ENCODE measurements at regions not wholly inside any gene's neighbourhood (a gene's known extent, or its start where the extent isn't known, plus 50 kb on each side); places are given as distances from the start of the nearest gene placed in this dataset.
"Not testable (repeated sequence)": the region's sequence is repeated elsewhere in the genome, so short reads cannot be mapped to it uniquely, and the experiment has no call there.

- ATAC-seq (replicated peaks in 1 of 4), result no peak
- Histone ChIP-seq H3K4me3 (ENCODE audit: control insufficient read depth in 1 of 2, extremely low read depth in 1 of 2, low read length in 1 of 2) (no peak overlapping the region), H3K9me3 (peaks cover 2% of the 10 kb centered on the region), H3K27me3 (replicated peaks in 1 of 2; ENCODE audit: control insufficient read depth in 2 of 2, extremely low read depth in 1 of 2, insufficient read depth in 2 of 2, low read length in 1 of 2) (no peaks in the 10 kb centered on the region), H3K4me1 (ENCODE audit: control insufficient read depth in 1 of 2, extremely low read depth in 1 of 2, insufficient read depth in 2 of 2, low read length in 2 of 2) (no peaks in the 10 kb centered on the region), H3K36me3 (ENCODE audit: control insufficient read depth in 2 of 2, extremely low read depth in 1 of 2, insufficient read depth in 1 of 2, low read length in 1 of 2) (no peaks in the 10 kb centered on the region), H3K27ac (ENCODE audit: low read length) (no peak overlapping the region)
- no peaks in the 10 kb centered on the region for H3K4me1 Mint-ChIP-seq
- ChIA-PET POLR2A (no interaction called here), CTCF (no interaction called here)
- H3K27me3 Mint-ChIP-seq, result no peaks in the 10 kb centered on the region
- H3K36me3 Mint-ChIP-seq, result peaks cover 10% of the 10 kb centered on the region
- H3K4me3 Mint-ChIP-seq, result no peak overlapping the region
- H3K9me3 Mint-ChIP-seq, result peaks cover 12 to 36% (median 20%) of the 10 kb centered on the region in 3 donors
- no peak overlapping the region for H3K27ac Mint-ChIP-seq
- DNase-seq, result no peak
Measured at GRCh38 chr10:8168836-8169235, 114.3 kb downstream of the GATA3 start.

- H3K36me3 ChIP-seq (ENCODE audit: control insufficient read depth in 2 of 2, extremely low read depth in 1 of 2, insufficient read depth in 1 of 2, low read length in 1 of 2), result no peaks in the 10 kb centered on the region
- no peak overlapping the region for H3K4me3 ChIP-seq (ENCODE audit: control insufficient read depth in 1 of 2, extremely low read depth in 1 of 2, low read length in 1 of 2)
- no peak overlapping the region for H3K27ac Mint-ChIP-seq
- ChIA-PET POLR2A (no interaction called here), CTCF (no interaction called here)
- WGBS (ENCODE audit: insufficient coverage), result 100% methylated on average over 1 of the region's 2 CpGs
- no peak overlapping the region for H3K27ac ChIP-seq (ENCODE audit: low read length)
- DNase-seq (no peak), ATAC-seq (replicated peaks in 1 of 4) (no peak)
- no peaks in the 10 kb centered on the region for H3K4me1 ChIP-seq (ENCODE audit: control insufficient read depth in 1 of 2, extremely low read depth in 1 of 2, insufficient read depth in 2 of 2, low read length in 2 of 2)
- no peaks in the 10 kb centered on the region for H3K27me3 Mint-ChIP-seq
- H3K9me3 ChIP-seq, result peaks cover 2% of the 10 kb centered on the region
- H3K4me3 Mint-ChIP-seq, result no peak overlapping the region
- peaks cover 10% of the 10 kb centered on the region for H3K36me3 Mint-ChIP-seq
- H3K4me1 Mint-ChIP-seq, result no peaks in the 10 kb centered on the region
- no peaks in the 10 kb centered on the region for H3K27me3 ChIP-seq (replicated peaks in 1 of 2; ENCODE audit: control insufficient read depth in 2 of 2, extremely low read depth in 1 of 2, insufficient read depth in 2 of 2, low read length in 1 of 2)
- peaks cover 8 to 24% (median 15%) of the 10 kb centered on the region in 3 donors for H3K9me3 Mint-ChIP-seq
Measured at GRCh38 chr10:8171008-8171407, 116.5 kb downstream of the GATA3 start.

DNA sequence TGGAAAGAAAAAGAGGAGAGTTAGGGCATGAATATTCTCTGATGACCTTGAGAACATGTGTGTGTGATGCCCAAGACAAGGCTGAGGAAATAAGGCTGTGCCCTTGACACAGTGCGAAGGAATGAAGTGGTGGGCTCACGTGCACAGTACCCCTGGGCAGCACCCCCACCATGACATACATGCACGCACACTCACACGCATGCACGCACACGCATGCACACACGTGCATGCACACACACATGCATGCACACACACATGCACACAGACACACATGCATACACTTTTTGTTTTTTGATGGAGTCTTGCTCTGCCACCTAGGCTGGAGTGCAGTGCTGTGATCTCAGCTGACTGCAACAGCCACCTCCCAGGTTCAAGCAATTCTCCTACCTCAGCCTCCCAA, 118.1 kb downstream of the GATA3 start:
- WGBS (ENCODE audit: insufficient coverage), result 87% methylated on average over 7 of the region's 7 CpGs
- CTCF ChIA-PET, result no interaction called here
- no peak for DNase-seq

GRCh38 chr10:8173243-8173865, 118.9 kb downstream of the GATA3 start:
- WGBS (ENCODE audit: insufficient coverage), result 90% methylated on average over 2 of the region's 4 CpGs
- no peaks in the 10 kb centered on the region for H3K27me3 ChIP-seq (replicated peaks in 1 of 2; ENCODE audit: control insufficient read depth in 2 of 2, extremely low read depth in 1 of 2, insufficient read depth in 2 of 2, low read length in 1 of 2)
- H3K9me3 ChIP-seq, result peaks cover 2% of the 10 kb centered on the region
- peaks cover 11% of the 10 kb centered on the region for H3K36me3 Mint-ChIP-seq
- H3K4me3 ChIP-seq (ENCODE audit: control insufficient read depth in 1 of 2, extremely low read depth in 1 of 2, low read length in 1 of 2), result no peak overlapping the region
- H3K9me3 Mint-ChIP-seq, result peaks cover 8 to 12% (median 8%) of the 10 kb centered on the region in 3 donors
- no peaks in the 10 kb centered on the region for H3K27me3 Mint-ChIP-seq
- no peak overlapping the region for H3K4me3 Mint-ChIP-seq
- H3K27ac ChIP-seq (ENCODE audit: low read length), result no peak overlapping the region
- no peaks in the 10 kb centered on the region for H3K4me1 Mint-ChIP-seq
- ATAC-seq (replicated peaks in 1 of 4) (no peak), DNase-seq (no peak)
- ChIA-PET CTCF (no interaction called here), POLR2A (no interaction called here)
- H3K27ac Mint-ChIP-seq, result no peak overlapping the region
- no peaks in the 10 kb centered on the region for H3K4me1 ChIP-seq (ENCODE audit: control insufficient read depth in 1 of 2, extremely low read depth in 1 of 2, insufficient read depth in 2 of 2, low read length in 2 of 2)
- no peaks in the 10 kb centered on the region for H3K36me3 ChIP-seq (ENCODE audit: control insufficient read depth in 2 of 2, extremely low read depth in 1 of 2, insufficient read depth in 1 of 2, low read length in 1 of 2)

More for the DNA sequence above, 118.1 kb downstream of the GATA3 start:
- no peak for ATAC-seq (replicated peaks in 1 of 4)
- Mint-ChIP-seq H3K9me3 (peaks cover 8 to 20% (median 12%) of the 10 kb centered on the region in 3 donors), H3K27me3 (no peaks in the 10 kb centered on the region), H3K4me1 (no peaks in the 10 kb centered on the region), H3K27ac (no peak overlapping the region), H3K36me3 (peaks cover 11% of the 10 kb centered on the region), H3K4me3 (no peak overlapping the region)
- H3K27me3 ChIP-seq (replicated peaks in 1 of 2; ENCODE audit: control insufficient read depth in 2 of 2, extremely low read depth in 1 of 2, insufficient read depth in 2 of 2, low read length in 1 of 2), result no peaks in the 10 kb centered on the region
- no peaks in the 10 kb centered on the region for H3K36me3 ChIP-seq (ENCODE audit: control insufficient read depth in 2 of 2, extremely low read depth in 1 of 2, insufficient read depth in 1 of 2, low read length in 1 of 2)
- no peak overlapping the region for H3K27ac ChIP-seq (ENCODE audit: low read length)
- H3K4me3 ChIP-seq (ENCODE audit: control insufficient read depth in 1 of 2, extremely low read depth in 1 of 2, low read length in 1 of 2), result no peak overlapping the region
- H3K9me3 ChIP-seq, result peaks cover 2% of the 10 kb centered on the region
- no peaks in the 10 kb centered on the region for H3K4me1 ChIP-seq (ENCODE audit: control insufficient read depth in 1 of 2, extremely low read depth in 1 of 2, insufficient read depth in 2 of 2, low read length in 2 of 2)
- POLR2A ChIA-PET, result no interaction called here

DNA sequence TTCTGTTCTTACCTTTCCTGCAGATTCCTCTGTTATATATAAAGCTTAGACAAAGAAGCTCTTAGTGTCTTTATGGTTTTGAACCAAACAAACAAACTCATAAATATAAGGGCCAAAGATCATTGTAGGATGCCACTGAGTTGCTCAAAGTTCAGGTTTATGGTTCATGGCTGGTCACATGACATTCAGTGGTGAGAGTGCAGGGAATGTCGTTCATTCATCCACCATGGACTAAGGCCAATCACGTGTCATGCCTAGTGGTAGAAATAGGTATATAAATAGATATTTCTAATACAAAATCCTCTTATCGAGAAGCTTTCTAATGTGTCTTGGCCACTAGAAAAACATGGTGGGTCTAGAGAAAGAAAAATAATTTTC, 119.4 kb downstream of the GATA3 start:
- Histone ChIP-seq H3K27ac (ENCODE audit: low read length) (no peak overlapping the region), H3K36me3 (ENCODE audit: control insufficient read depth in 2 of 2, extremely low read depth in 1 of 2, insufficient read depth in 1 of 2, low read length in 1 of 2) (no peaks in the 10 kb centered on the region), H3K4me1 (ENCODE audit: control insufficient read depth in 1 of 2, extremely low read depth in 1 of 2, insufficient read depth in 2 of 2, low read length in 2 of 2) (no peaks in the 10 kb centered on the region), H3K27me3 (replicated peaks in 1 of 2; ENCODE audit: control insufficient read depth in 2 of 2, extremely low read depth in 1 of 2, insufficient read depth in 2 of 2, low read length in 1 of 2) (no peaks in the 10 kb centered on the region), H3K9me3 (peaks cover 2% of the 10 kb centered on the region), H3K4me3 (ENCODE audit: control insufficient read depth in 1 of 2, extremely low read depth in 1 of 2, low read length in 1 of 2) (no peak overlapping the region)
- DNase-seq (no peak), ATAC-seq (replicated peaks in 1 of 4) (no peak)
- POLR2A ChIA-PET, result no interaction called here
- H3K27me3 Mint-ChIP-seq, result no peaks in the 10 kb centered on the region
- WGBS (ENCODE audit: insufficient coverage), result no CpG with 5 or more reads among the region's 3 CpGs
- H3K4me3 Mint-ChIP-seq, result no peak overlapping the region
- peaks cover 6% of the 10 kb centered on the region for H3K36me3 Mint-ChIP-seq
- peaks cover 3 to 7% (median 4%) of the 10 kb centered on the region in 3 donors for H3K9me3 Mint-ChIP-seq
- H3K27ac Mint-ChIP-seq, result no peak overlapping the region
- CTCF ChIA-PET, result no interaction called here
- H3K4me1 Mint-ChIP-seq, result no peaks in the 10 kb centered on the region

GRCh38 chr10:8174762-8175161, 120.3 kb downstream of the GATA3 start:
- no peaks in the 10 kb centered on the region for H3K4me1 Mint-ChIP-seq
- WGBS (ENCODE audit: insufficient coverage), result 93% methylated on average over 6 of the region's 8 CpGs

GRCh38 chr10:8177526-8177925, 123.0 kb downstream of the GATA3 start:
- H3K4me1 Mint-ChIP-seq, result peaks cover 8 to 11% (median 10%) of the 10 kb centered on the region in 3 donors
- H3K27me3 ChIP-seq (replicated peaks in 1 of 2; ENCODE audit: control insufficient read depth in 2 of 2, extremely low read depth in 1 of 2, insufficient read depth in 2 of 2, low read length in 1 of 2); H3K4me1 ChIP-seq (ENCODE audit: control insufficient read depth in 1 of 2, extremely low read depth in 1 of 2, insufficient read depth in 2 of 2, low read length in 2 of 2); H3K27ac ChIP-seq (ENCODE audit: low read length); H3K4me3 Mint-ChIP-seq; H3K27ac Mint-ChIP-seq; H3K9me3 ChIP-seq; POLR2A ChIA-PET; H3K36me3 ChIP-seq (ENCODE audit: control insufficient read depth in 2 of 2, extremely low read depth in 1 of 2, insufficient read depth in 1 of 2, low read length in 1 of 2); H3K4me3 ChIP-seq (ENCODE audit: control insufficient read depth in 1 of 2, extremely low read depth in 1 of 2, low read length in 1 of 2); CTCF ChIA-PET; H3K27me3 Mint-ChIP-seq; H3K36me3 Mint-ChIP-seq; ATAC-seq (replicated peaks in 1 of 4); H3K9me3 Mint-ChIP-seq; DNase-seq: not testable (repeated sequence)
- 81% methylated on average over 3 of the region's 3 CpGs for WGBS (ENCODE audit: insufficient coverage)

More at GRCh38 chr10:8174762-8175161, 120.3 kb downstream of the GATA3 start:
- H3K27ac Mint-ChIP-seq, result no peak overlapping the region
- Histone ChIP-seq H3K36me3 (ENCODE audit: control insufficient read depth in 2 of 2, extremely low read depth in 1 of 2, insufficient read depth in 1 of 2, low read length in 1 of 2) (no peaks in the 10 kb centered on the region), H3K9me3 (no peaks in the 10 kb centered on the region), H3K27ac (ENCODE audit: low read length) (no peak overlapping the region), H3K4me1 (ENCODE audit: control insufficient read depth in 1 of 2, extremely low read depth in 1 of 2, insufficient read depth in 2 of 2, low read length in 2 of 2) (no peaks in the 10 kb centered on the region), H3K27me3 (replicated peaks in 1 of 2; ENCODE audit: control insufficient read depth in 2 of 2, extremely low read depth in 1 of 2, insufficient read depth in 2 of 2, low read length in 1 of 2) (no peaks in the 10 kb centered on the region), H3K4me3 (ENCODE audit: control insufficient read depth in 1 of 2, extremely low read depth in 1 of 2, low read length in 1 of 2) (no peak overlapping the region)
- H3K36me3 Mint-ChIP-seq, result peaks cover 5% of the 10 kb centered on the region
- no peak for DNase-seq
- CTCF ChIA-PET, result no interaction called here
- H3K4me3 Mint-ChIP-seq, result no peak overlapping the region
- POLR2A ChIA-PET, result no interaction called here
- no peak for ATAC-seq (replicated peaks in 1 of 4)
- no peaks in the 10 kb centered on the region for H3K27me3 Mint-ChIP-seq
- peaks cover 0 to 2% (median 0%) of the 10 kb centered on the region in 3 donors for H3K9me3 Mint-ChIP-seq
